Right lobe of liver (tissue), 4 donors: ENCODE measurements at regions not wholly inside any gene's neighbourhood (a gene's known extent, or its start where the extent isn't known, plus 50 kb on each side); places are given as distances from the start of the nearest gene placed in this dataset.

Source experiments
- POLR2A ChIP-seq: fragments of 450-650 bp; IDR thresholded peaks from one replicate; pipeline ENCODE4 v1.6.1; 2017; ENCODE audit warnings: antibody characterized with exemption, mild to moderate bottlenecking
- TF ChIP-seq, protein P1 (sequence below), 4 donors: fragments of 200-600 bp in 3 of 4; fragments of 450-650 bp in 1 of 4; IDR thresholded peaks; one replicate each; pipeline versions ENCODE4 v1.5.1 to v1.8.0; 2016 to 2022; ENCODE audit warnings: antibody characterized with exemption in 4 of 4, mild to moderate bottlenecking in 2 of 4
- donor health status: DM: no; HTN: no; CAD: no.
- donor health status: DM: no; HTN: no; CAD: no.
- donor health status: DM: no; HTN: yes; CAD: no.

DNA sequence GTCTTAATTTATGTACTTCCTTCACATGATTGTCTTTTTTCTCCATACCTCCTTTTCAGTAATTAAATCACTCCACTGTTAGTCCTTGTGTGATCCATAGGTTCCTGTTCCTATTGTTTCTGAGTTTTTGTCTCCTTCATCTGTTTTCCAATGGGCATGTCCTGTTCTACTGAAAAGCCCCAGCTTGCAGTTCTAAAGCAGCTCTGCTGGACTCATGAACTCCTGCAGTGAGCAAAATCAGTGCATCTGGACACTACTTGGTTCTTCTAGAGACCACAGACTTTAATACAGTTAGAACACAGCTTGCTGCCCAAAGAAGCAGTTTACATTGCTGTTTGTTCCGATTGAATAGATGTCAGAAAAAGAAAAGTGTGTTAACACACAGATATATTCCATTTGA is 593.3 kb upstream of the HS3ST5 start:
- TF ChIP-seq, protein P1, sequence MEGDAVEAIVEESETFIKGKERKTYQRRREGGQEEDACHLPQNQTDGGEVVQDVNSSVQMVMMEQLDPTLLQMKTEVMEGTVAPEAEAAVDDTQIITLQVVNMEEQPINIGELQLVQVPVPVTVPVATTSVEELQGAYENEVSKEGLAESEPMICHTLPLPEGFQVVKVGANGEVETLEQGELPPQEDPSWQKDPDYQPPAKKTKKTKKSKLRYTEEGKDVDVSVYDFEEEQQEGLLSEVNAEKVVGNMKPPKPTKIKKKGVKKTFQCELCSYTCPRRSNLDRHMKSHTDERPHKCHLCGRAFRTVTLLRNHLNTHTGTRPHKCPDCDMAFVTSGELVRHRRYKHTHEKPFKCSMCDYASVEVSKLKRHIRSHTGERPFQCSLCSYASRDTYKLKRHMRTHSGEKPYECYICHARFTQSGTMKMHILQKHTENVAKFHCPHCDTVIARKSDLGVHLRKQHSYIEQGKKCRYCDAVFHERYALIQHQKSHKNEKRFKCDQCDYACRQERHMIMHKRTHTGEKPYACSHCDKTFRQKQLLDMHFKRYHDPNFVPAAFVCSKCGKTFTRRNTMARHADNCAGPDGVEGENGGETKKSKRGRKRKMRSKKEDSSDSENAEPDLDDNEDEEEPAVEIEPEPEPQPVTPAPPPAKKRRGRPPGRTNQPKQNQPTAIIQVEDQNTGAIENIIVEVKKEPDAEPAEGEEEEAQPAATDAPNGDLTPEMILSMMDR (IDR thresholded peaks at IDR 0.05) = no peak
- no peak for TF ChIP-seq POLR2A
